ENCODE measurements at regions not wholly inside any gene's neighbourhood (a gene's known extent, or its start where the extent isn't known, plus 50 kb on each side); places are given as distances from the start of the nearest gene placed in this dataset.

DNA sequence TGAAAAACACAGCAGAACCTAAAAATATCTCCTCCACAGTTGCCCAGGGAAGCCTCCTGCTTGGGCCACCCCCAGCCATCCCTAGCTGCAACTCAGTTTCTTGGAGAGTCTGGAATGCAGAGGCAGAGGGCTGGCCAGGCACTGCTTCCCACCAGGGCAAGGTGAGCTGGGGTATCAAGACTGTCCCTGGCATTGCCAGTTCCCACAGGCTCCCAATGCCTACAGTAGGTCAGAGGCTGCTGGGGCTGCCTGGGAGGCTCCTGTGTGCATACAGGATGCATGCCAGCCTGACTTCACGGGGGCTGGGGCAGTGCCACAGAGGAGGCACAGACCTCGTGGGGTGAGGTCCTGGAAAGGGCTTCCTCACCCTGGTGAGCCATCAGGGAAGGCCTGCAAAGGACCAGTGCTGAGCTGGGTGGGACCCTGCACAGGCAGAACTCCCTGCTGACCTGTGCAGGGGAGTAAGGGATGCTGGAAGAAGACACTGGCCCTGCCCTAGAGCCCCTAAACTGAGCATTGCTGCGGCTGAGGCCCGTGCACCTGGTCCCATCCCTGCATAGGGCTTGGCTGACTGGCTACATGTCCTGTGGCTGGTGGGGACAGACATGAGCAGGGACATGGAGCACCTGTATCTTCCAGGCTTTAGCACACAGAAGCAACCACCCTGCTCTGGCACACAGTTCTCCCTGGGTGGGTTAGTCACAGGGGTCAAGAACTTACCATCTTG lies 121.9 kb upstream of the RET start:
- H2AFZ ChIP-seq (ENCODE audit: low read length), result no peak overlapping the region
- H3K27me3 ChIP-seq (ENCODE audit: insufficient read depth, low read length), result no peaks in the 10 kb centered on the region
- no peak overlapping the region for H3K27ac Mint-ChIP-seq
- TF ChIP-seq, protein P1, sequence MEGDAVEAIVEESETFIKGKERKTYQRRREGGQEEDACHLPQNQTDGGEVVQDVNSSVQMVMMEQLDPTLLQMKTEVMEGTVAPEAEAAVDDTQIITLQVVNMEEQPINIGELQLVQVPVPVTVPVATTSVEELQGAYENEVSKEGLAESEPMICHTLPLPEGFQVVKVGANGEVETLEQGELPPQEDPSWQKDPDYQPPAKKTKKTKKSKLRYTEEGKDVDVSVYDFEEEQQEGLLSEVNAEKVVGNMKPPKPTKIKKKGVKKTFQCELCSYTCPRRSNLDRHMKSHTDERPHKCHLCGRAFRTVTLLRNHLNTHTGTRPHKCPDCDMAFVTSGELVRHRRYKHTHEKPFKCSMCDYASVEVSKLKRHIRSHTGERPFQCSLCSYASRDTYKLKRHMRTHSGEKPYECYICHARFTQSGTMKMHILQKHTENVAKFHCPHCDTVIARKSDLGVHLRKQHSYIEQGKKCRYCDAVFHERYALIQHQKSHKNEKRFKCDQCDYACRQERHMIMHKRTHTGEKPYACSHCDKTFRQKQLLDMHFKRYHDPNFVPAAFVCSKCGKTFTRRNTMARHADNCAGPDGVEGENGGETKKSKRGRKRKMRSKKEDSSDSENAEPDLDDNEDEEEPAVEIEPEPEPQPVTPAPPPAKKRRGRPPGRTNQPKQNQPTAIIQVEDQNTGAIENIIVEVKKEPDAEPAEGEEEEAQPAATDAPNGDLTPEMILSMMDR (conservative IDR thresholded peaks at IDR 0.05), result no peak
- no peaks in the 10 kb centered on the region for H3K9me3 ChIP-seq (ENCODE audit: control insufficient read depth, low read depth, low read length)
- peak overlapping the region; percentile 28; the same call in 1 of the 2 replicates for H3K14ac ChIP-seq (ENCODE audit: insufficient read depth, low read length)
- H2BK5ac ChIP-seq (ENCODE audit: insufficient read length, low read length), result no peak overlapping the region
- H3K27me3 Mint-ChIP-seq (ENCODE audit: low read depth), result peaks cover 16% of the 10 kb centered on the region
- H3K4me2 ChIP-seq (ENCODE audit: insufficient read depth, insufficient read length, low read length), result no peak overlapping the region
- peak overlapping the region; percentile 43; the same call in 1 of the 2 replicates for H3K4ac ChIP-seq (ENCODE audit: low read depth, low read length)
- H4K5ac ChIP-seq (ENCODE audit: insufficient read length, low read depth, low read length), result no peak overlapping the region
- no peak overlapping the region for H3K9ac ChIP-seq (ENCODE audit: extremely low read depth, insufficient read length, low read length)
- peak; percentile 17 for DNase-seq
- H3K9me3 Mint-ChIP-seq, result peaks cover 0 to 2% of the 10 kb centered on the region in 2 experiments; a peak in 2 of 5 replicates
- H3K23ac ChIP-seq (ENCODE audit: insufficient read length, low read depth, low read length), result no peak overlapping the region
- peaks cover 18 to 20% of the 10 kb centered on the region in 2 experiments for H3K4me1 Mint-ChIP-seq
- H2BK12ac ChIP-seq (ENCODE audit: insufficient read length, low read depth, low read length), result no peak overlapping the region
- H3K18ac ChIP-seq (ENCODE audit: insufficient read length, low read depth, low read length), result no peak overlapping the region
- H3K79me1 ChIP-seq (ENCODE audit: insufficient read depth, low read depth, low read length, poor library complexity, severe bottlenecking), result no peaks in the 10 kb centered on the region
- no peak overlapping the region for H3K56ac ChIP-seq (ENCODE audit: insufficient read length, low read depth, low read length)
- H3K23me2 ChIP-seq (ENCODE audit: insufficient read length, low read depth, low read length, poor library complexity, severe bottlenecking), result peaks cover 6% of the 10 kb centered on the region
- no CpG with 5 or more reads among the region's 4 CpGs for WGBS (ENCODE audit: extremely low coverage, insufficient read length, low lambda C conversion rate)
- H4K8ac ChIP-seq (replicated peaks; ENCODE audit: insufficient read length, low read depth, low read length), result no peak overlapping the region
- no peaks in the 10 kb centered on the region; a peak in 2 of 7 replicates for H3K36me3 Mint-ChIP-seq (ENCODE audit: insufficient read depth in 1 of 3, low read depth in 3 of 3)
- no peak overlapping the region for H4K91ac ChIP-seq (ENCODE audit: insufficient read length, low read depth, low read length)
- no peaks in the 10 kb centered on the region for H3K79me2 ChIP-seq (ENCODE audit: insufficient read depth, low read length)
- no peak overlapping the region for H2BK15ac ChIP-seq (ENCODE audit: low read depth, low read length)
- no peak overlapping the region for H2AK5ac ChIP-seq (ENCODE audit: insufficient read length, low read length)
- H3K27ac ChIP-seq (ENCODE audit: insufficient read length, low read depth, low read length), result no peak overlapping the region
- H2BK120ac ChIP-seq (ENCODE audit: low read depth, low read length, poor library complexity, severe bottlenecking), result no peak overlapping the region
- H3T11ph ChIP-seq (ENCODE audit: low read length), result no peak overlapping the region
- H3K4me1 ChIP-seq (ENCODE audit: insufficient read depth, low read length), result peaks cover 4% of the 10 kb centered on the region; the same call in 1 of the 2 replicates
- no peak overlapping the region for H3K4me3 Mint-ChIP-seq
- H4K20me1 ChIP-seq (ENCODE audit: control insufficient read depth, insufficient read depth, insufficient read length), result no peaks in the 10 kb centered on the region
- H2BK20ac ChIP-seq (ENCODE audit: low read depth, low read length, poor library complexity, severe bottlenecking), result no peak overlapping the region

Measured in H9 (cell line).